H9 (cell line): ENCODE measurements at regions not wholly inside any gene's neighbourhood (a gene's known extent, or its start where the extent isn't known, plus 50 kb on each side); places are given as distances from the start of the nearest gene placed in this dataset.

Experiments
- DNase-seq: peaks from one replicate; pipeline ENCODE4 v3.0.0-alpha.2; 2017
- H2AFZ ChIP-seq: one replicate; pipeline ENCODE4 v1.6.1; 2013; ENCODE audit warnings: mild to moderate bottlenecking, low read length, control low read depth, moderate library complexity
- H2AK5ac ChIP-seq: 2 replicates; pipeline ENCODE4 v1.6.1; 2013; ENCODE audit warnings: low read length, control low read depth, mixed read lengths; ENCODE audit not compliant: insufficient read length
- H2BK120ac ChIP-seq: one replicate; pipeline ENCODE4 v1.6.1; 2013; ENCODE audit warnings: low read depth, mild to moderate bottlenecking, low read length, control low read depth, inconsistent platforms; ENCODE audit not compliant: poor library complexity, severe bottlenecking
- H2BK12ac ChIP-seq: 2 replicates; pipeline ENCODE4 v1.6.1; 2013; ENCODE audit warnings: low read length, control low read depth, mixed read lengths, low read depth; ENCODE audit not compliant: insufficient read length
- H2BK15ac ChIP-seq: 2 replicates; pipeline ENCODE4 v1.6.1; 2013; ENCODE audit warnings: low read depth, low read length, control low read depth
- H2BK20ac ChIP-seq: one replicate; pipeline ENCODE4 v1.6.1; 2013; ENCODE audit warnings: low read depth, mild to moderate bottlenecking, low read length, control low read depth, inconsistent platforms; ENCODE audit not compliant: poor library complexity, severe bottlenecking
- H2BK5ac ChIP-seq: 2 replicates; pipeline ENCODE4 v1.6.1; 2013; ENCODE audit warnings: low read length, control low read depth, mixed read lengths; ENCODE audit not compliant: insufficient read length
- H3K14ac ChIP-seq: 2 replicates; pipeline ENCODE4 v1.6.1; 2013; ENCODE audit warnings: low read length, control low read depth; ENCODE audit not compliant: insufficient read depth
- H3K18ac ChIP-seq: 2 replicates; pipeline ENCODE4 v1.6.1; 2013; ENCODE audit warnings: low read depth, mild to moderate bottlenecking, mixed read lengths, low read length, control low read depth; ENCODE audit not compliant: insufficient read length
- H3K23ac ChIP-seq: 2 replicates; pipeline ENCODE4 v1.6.1; 2013; ENCODE audit warnings: low read length, control low read depth, mixed read lengths, low read depth; ENCODE audit not compliant: insufficient read length
- H3K23me2 ChIP-seq: 2 replicates; pipeline ENCODE4 v1.6.1; 2013; ENCODE audit warnings: low read depth, mild to moderate bottlenecking, mixed read lengths, low read length, control low read depth; ENCODE audit not compliant: insufficient read length, poor library complexity, severe bottlenecking
- H3K27ac ChIP-seq: 2 replicates; pipeline ENCODE4 v1.5.1; 2013; ENCODE audit warnings: low read length, control low read depth, mixed read lengths, low read depth; ENCODE audit not compliant: insufficient read length
- H3K27me3 ChIP-seq: 2 replicates; pipeline ENCODE4 v1.6.1; 2013; ENCODE audit warnings: low read length, control low read depth, inconsistent platforms; ENCODE audit not compliant: insufficient read depth
- H3K4ac ChIP-seq: 2 replicates; pipeline ENCODE4 v1.6.1; 2013; ENCODE audit warnings: low read depth, mild to moderate bottlenecking, control low read depth, inconsistent platforms, low read length, moderate library complexity
- H3K4me1 ChIP-seq: 2 replicates; pipeline ENCODE4 v1.6.1; 2013; ENCODE audit warnings: low read length, control low read depth, inconsistent platforms; ENCODE audit not compliant: insufficient read depth
- H3K4me2 ChIP-seq: 2 replicates; pipeline ENCODE4 v1.6.1; 2013; ENCODE audit warnings: low read length, control low read depth, mixed read lengths; ENCODE audit not compliant: insufficient read length, insufficient read depth
- H3K56ac ChIP-seq: 2 replicates; pipeline ENCODE4 v1.6.1; 2013; ENCODE audit warnings: low read depth, mild to moderate bottlenecking, mixed read lengths, low read length, control low read depth; ENCODE audit not compliant: insufficient read length
- H3K79me1 ChIP-seq: 2 replicates; pipeline ENCODE4 v1.6.1; 2013; ENCODE audit warnings: low read depth, mild to moderate bottlenecking, moderate library complexity, low read length, control low read depth, inconsistent platforms; ENCODE audit not compliant: insufficient read depth, poor library complexity, severe bottlenecking
- H3K79me2 ChIP-seq: 2 replicates; pipeline ENCODE4 v1.6.1; 2013; ENCODE audit warnings: low read length, control low read depth, inconsistent platforms; ENCODE audit not compliant: insufficient read depth
- H3K9ac ChIP-seq: 2 replicates; pipeline ENCODE4 v1.6.1; 2013; ENCODE audit warnings: low read length, control low read depth, mixed read lengths; ENCODE audit not compliant: insufficient read length; ENCODE audit errors: extremely low read depth
- H3K9me3 ChIP-seq: one replicate; pipeline ENCODE4 v1.6.1; 2013; ENCODE audit warnings: low read depth, low read length, inconsistent platforms; ENCODE audit not compliant: control insufficient read depth
- H3T11ph ChIP-seq: one replicate; pipeline ENCODE4 v1.6.1; 2013; ENCODE audit warnings: mild to moderate bottlenecking, low read length, control low read depth, inconsistent platforms
- H4K20me1 ChIP-seq: one replicate; pipeline ENCODE4 v1.6.1; 2013; ENCODE audit not compliant: control insufficient read depth, insufficient read length, insufficient read depth
- H4K5ac ChIP-seq: 2 replicates; pipeline ENCODE4 v1.6.1; 2013; ENCODE audit warnings: low read depth, mild to moderate bottlenecking, mixed read lengths, low read length, control low read depth; ENCODE audit not compliant: insufficient read length
- H4K8ac ChIP-seq: replicated peaks from 2 replicates; pipeline ENCODE4 v1.6.1; 2013; ENCODE audit warnings: low read length, control low read depth, mixed read lengths, low read depth; ENCODE audit not compliant: insufficient read length
- H4K91ac ChIP-seq: 2 replicates; pipeline ENCODE4 v1.6.1; 2013; ENCODE audit warnings: low read depth, mild to moderate bottlenecking, moderate library complexity, mixed read lengths, low read length, control low read depth; ENCODE audit not compliant: insufficient read length
- H3K27ac Mint-ChIP-seq, 3 experiments: 2 replicates in 2 of 3; 3 replicates in 1 of 3; pipeline ENCODE4 v1.8.0; 2020 to 2021; ENCODE audit warnings: mixed read lengths in 3 of 3, mild to moderate bottlenecking in 1 of 3, moderate library complexity in 1 of 3
- H3K27me3 Mint-ChIP-seq: 2 replicates; pipeline ENCODE4 v1.8.0; 2021; ENCODE audit warnings: low read depth, mild to moderate bottlenecking, moderate library complexity, mixed read lengths
- H3K36me3 Mint-ChIP-seq, 3 experiments: 2 replicates in 2 of 3; 3 replicates in 1 of 3; pipeline ENCODE4 v1.8.0; 2020 to 2021; ENCODE audit warnings: low read depth in 3 of 3, mixed read lengths in 3 of 3; ENCODE audit not compliant: insufficient read depth in 1 of 3
- H3K4me1 Mint-ChIP-seq, 2 experiments: 2 replicates each; pipeline ENCODE4 v1.8.0; 2020; ENCODE audit warnings: mixed read lengths in 2 of 2
- H3K4me3 Mint-ChIP-seq, 2 experiments: 2 replicates in 1 of 2; 3 replicates in 1 of 2; pipeline ENCODE4 v1.8.0; 2020 to 2021; ENCODE audit warnings: mild to moderate bottlenecking in 2 of 2, mixed read lengths in 2 of 2, moderate library complexity in 1 of 2
- H3K9me3 Mint-ChIP-seq, 2 experiments: 2 replicates in 1 of 2; 3 replicates in 1 of 2; pipeline ENCODE4 v1.8.0; 2020; ENCODE audit warnings: mild to moderate bottlenecking in 2 of 2, mixed read lengths in 2 of 2, moderate library complexity in 1 of 2
- WGBS: extraction: QIAGEN DNeasy Blood & Tissue Kit; methylation state at CpG from one replicate; pipeline ENCODE4 v1.1.7; 2013; ENCODE audit warnings: missing lambda C conversion rate, low lambda C conversion rate, mixed read lengths; ENCODE audit not compliant: insufficient read length; ENCODE audit errors: extremely low coverage; 5-methylcytosine and 5-hydroxymethylcytosine counted together
- TF ChIP-seq, protein P1 (sequence below): fragments of 200-600 bp; sonication (generic); conservative IDR thresholded peaks from 3 replicates; pipeline ENCODE4 v1.8.0; 2021; ENCODE audit warnings: antibody characterized with exemption, mild to moderate bottlenecking

DNA sequence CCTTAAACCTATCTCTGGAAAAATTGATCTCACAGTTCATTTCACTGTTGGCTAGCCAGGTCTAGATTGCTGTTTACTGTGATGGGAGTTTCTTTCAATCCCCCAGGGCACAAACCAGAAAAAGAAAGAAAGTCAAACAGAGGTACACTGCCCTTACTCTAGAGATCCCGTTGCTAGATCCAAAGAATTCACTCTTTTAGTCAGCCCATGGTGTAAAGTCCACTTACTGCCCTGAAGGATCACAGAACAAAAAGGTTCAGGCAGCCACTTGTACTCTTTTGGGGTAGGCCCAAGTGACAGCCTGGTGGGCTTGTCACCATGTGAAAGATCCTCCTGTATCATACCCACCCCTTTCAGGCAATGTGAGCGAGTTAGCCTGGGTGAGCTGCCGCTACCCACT is 162.6 kb upstream of the CCDC179 start:
- H4K91ac ChIP-seq = no peak overlapping the region
- H3K79me1 ChIP-seq = no peaks in the 10 kb centered on the region
- no peak overlapping the region for H3K4me2 ChIP-seq
- H4K20me1 ChIP-seq = no peaks in the 10 kb centered on the region
- no peaks in the 10 kb centered on the region for H3K23me2 ChIP-seq
- H3K36me3 Mint-ChIP-seq = no peaks in the 10 kb centered on the region
- no peak overlapping the region for H4K5ac ChIP-seq
- no peak overlapping the region for H2BK5ac ChIP-seq
- no peaks in the 10 kb centered on the region for H3K9me3 ChIP-seq
- H3K27ac ChIP-seq = no peak overlapping the region
- H2BK15ac ChIP-seq = no peak overlapping the region
- peaks cover 4 to 11% of the 10 kb centered on the region in 2 experiments; a peak in 2 of 4 replicates for H3K4me1 Mint-ChIP-seq
- H3K18ac ChIP-seq = no peak overlapping the region
- WGBS = no CpG with 5 or more reads among the region's 3 CpGs
- H3K14ac ChIP-seq = no peak overlapping the region
- H3K27me3 Mint-ChIP-seq = no peaks in the 10 kb centered on the region
- no peaks in the 10 kb centered on the region for H3K9me3 Mint-ChIP-seq
- no peak overlapping the region for H2BK120ac ChIP-seq
- no peak overlapping the region for H4K8ac ChIP-seq
- no peak overlapping the region for H2AK5ac ChIP-seq
- H3T11ph ChIP-seq = no peak overlapping the region
- no peak overlapping the region for H3K23ac ChIP-seq
- no peak overlapping the region for H3K4ac ChIP-seq
- no peak overlapping the region for H2BK12ac ChIP-seq
- DNase-seq = no peak
- no peaks in the 10 kb centered on the region for H3K79me2 ChIP-seq
- H2BK20ac ChIP-seq = no peak overlapping the region
- no peak overlapping the region for H3K4me3 Mint-ChIP-seq
- H3K4me1 ChIP-seq = no peaks in the 10 kb centered on the region
- H3K9ac ChIP-seq = no peak overlapping the region
- H3K27ac Mint-ChIP-seq = 0 out of 7 replicates have a peak overlapping the region, but pooled peaks of 1 of the 3 experiments have one; percentile 34
- no peaks in the 10 kb centered on the region for H3K27me3 ChIP-seq
- TF ChIP-seq, protein P1, sequence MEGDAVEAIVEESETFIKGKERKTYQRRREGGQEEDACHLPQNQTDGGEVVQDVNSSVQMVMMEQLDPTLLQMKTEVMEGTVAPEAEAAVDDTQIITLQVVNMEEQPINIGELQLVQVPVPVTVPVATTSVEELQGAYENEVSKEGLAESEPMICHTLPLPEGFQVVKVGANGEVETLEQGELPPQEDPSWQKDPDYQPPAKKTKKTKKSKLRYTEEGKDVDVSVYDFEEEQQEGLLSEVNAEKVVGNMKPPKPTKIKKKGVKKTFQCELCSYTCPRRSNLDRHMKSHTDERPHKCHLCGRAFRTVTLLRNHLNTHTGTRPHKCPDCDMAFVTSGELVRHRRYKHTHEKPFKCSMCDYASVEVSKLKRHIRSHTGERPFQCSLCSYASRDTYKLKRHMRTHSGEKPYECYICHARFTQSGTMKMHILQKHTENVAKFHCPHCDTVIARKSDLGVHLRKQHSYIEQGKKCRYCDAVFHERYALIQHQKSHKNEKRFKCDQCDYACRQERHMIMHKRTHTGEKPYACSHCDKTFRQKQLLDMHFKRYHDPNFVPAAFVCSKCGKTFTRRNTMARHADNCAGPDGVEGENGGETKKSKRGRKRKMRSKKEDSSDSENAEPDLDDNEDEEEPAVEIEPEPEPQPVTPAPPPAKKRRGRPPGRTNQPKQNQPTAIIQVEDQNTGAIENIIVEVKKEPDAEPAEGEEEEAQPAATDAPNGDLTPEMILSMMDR = no peak
- H2AFZ ChIP-seq = no peak overlapping the region
- no peak overlapping the region for H3K56ac ChIP-seq
